IMR-90 (cell line): ENCODE measurements at regions not wholly inside any gene's neighbourhood (a gene's known extent, or its start where the extent isn't known, plus 50 kb on each side); places are given as distances from the start of the nearest gene placed in this dataset.

Experiments used
- ATAC-seq: fragments of 200-7000 bp; cut with Tn5 transposase; 2 replicates; pipeline ENCODE4 v1.9.1; 2020; ENCODE audit warnings: low read depth, mild to moderate bottlenecking, moderate library complexity
- BruUV-seq: library from RNA; stranded (reverse); fragments of 400-500 nt; replicated peaks from 2 replicates; lab custom pipeline; 2021; lab: Mats Ljungman, UMichigan
- CTCF ChIA-PET: fragments of 300-600 bp; formaldehyde crosslinking; extraction: SDS; loops from one replicate; lab custom pipeline; 2021; ENCODE audit warnings: antibody characterized with exemption; lab: Yijun Ruan, JAX
- POLR2A ChIA-PET: fragments of 300-600 bp; sonication (Branson Sonifier 250); formaldehyde crosslinking; loops from one replicate; lab custom pipeline; 2022; ENCODE audit warnings: antibody characterized with exemption; ENCODE audit not compliant: unreplicated experiment; lab: Charles Lee
- DNase-seq: peaks from one replicate; pipeline ENCODE4 v3.0.0; 2013
- H2AFZ ChIP-seq: replicated peaks from 2 replicates; pipeline ENCODE3; 2013; ENCODE audit warnings: low read length, mild to moderate bottlenecking; ENCODE audit not compliant: poor library complexity
- H2AK5ac ChIP-seq: 2 replicates; pipeline ENCODE4 v1.6.1; 2013; ENCODE audit warnings: low read depth, low read length, inconsistent platforms
- H2AK9ac ChIP-seq: replicated peaks from 2 replicates; pipeline ENCODE3; 2013; ENCODE audit warnings: mild to moderate bottlenecking, low read depth, low read length, moderate library complexity; ENCODE audit not compliant: poor library complexity
- H2BK120ac ChIP-seq: 2 replicates; pipeline ENCODE4 v1.6.1; 2013; ENCODE audit warnings: low read depth, low read length, inconsistent platforms
- H2BK15ac ChIP-seq: 3 replicates; pipeline ENCODE4 v1.6.1; 2013; ENCODE audit warnings: low read depth, low read length, inconsistent platforms
- H2BK20ac ChIP-seq: 2 replicates; pipeline ENCODE4 v1.6.1; 2013; ENCODE audit warnings: low read depth, mild to moderate bottlenecking, inconsistent platforms, low read length, moderate library complexity
- H2BK5ac ChIP-seq: 2 replicates; pipeline ENCODE4 v1.6.1; 2013; ENCODE audit warnings: mild to moderate bottlenecking, low read depth, low read length, inconsistent platforms; ENCODE audit not compliant: poor library complexity, severe bottlenecking
- H3K14ac ChIP-seq: replicated peaks from 2 replicates; pipeline ENCODE4 v1.6.1; 2013; ENCODE audit warnings: low read depth, low read length, inconsistent platforms
- H3K18ac ChIP-seq: 2 replicates; pipeline ENCODE4 v1.6.1; 2013; ENCODE audit warnings: low read depth, low read length, control low read depth
- H3K23ac ChIP-seq: 2 replicates; pipeline ENCODE4 v1.6.1; 2013; ENCODE audit warnings: low read depth, low read length, inconsistent platforms
- H3K27ac ChIP-seq: 2 replicates; pipeline ENCODE4 v1.5.1; 2013; ENCODE audit warnings: mild to moderate bottlenecking, control low read depth, low read length; ENCODE audit not compliant: insufficient read depth
- H3K27me3 ChIP-seq: 2 replicates; pipeline ENCODE4 v1.6.1; 2013; ENCODE audit warnings: low read length; ENCODE audit not compliant: control insufficient read depth, insufficient read depth
- H3K36me3 ChIP-seq: 2 replicates; pipeline ENCODE4 v1.6.1; 2013; ENCODE audit warnings: low read length, mixed read lengths; ENCODE audit not compliant: control insufficient read depth, insufficient read depth
- H3K4ac ChIP-seq: 2 replicates; pipeline ENCODE4 v1.6.1; 2013; ENCODE audit warnings: low read depth, low read length, inconsistent platforms
- H3K4me1 ChIP-seq: 2 replicates; pipeline ENCODE4 v1.6.1; 2013; ENCODE audit warnings: low read length, mixed read lengths; ENCODE audit not compliant: control insufficient read depth, insufficient read depth
- H3K4me2 ChIP-seq: 2 replicates; pipeline ENCODE4 v1.6.1; 2013; ENCODE audit warnings: low read depth, mild to moderate bottlenecking, control low read depth, low read length, moderate library complexity
- H3K4me3 ChIP-seq: 2 replicates; pipeline ENCODE4 v1.5.1; 2013; ENCODE audit warnings: low read depth, mild to moderate bottlenecking, control low read depth, low read length, moderate library complexity; ENCODE audit not compliant: insufficient read depth
- H3K56ac ChIP-seq: 2 replicates; pipeline ENCODE4 v1.6.1; 2013; ENCODE audit warnings: low read length, inconsistent platforms; ENCODE audit not compliant: insufficient read depth; ENCODE audit errors: extremely low read depth
- H3K79me1 ChIP-seq, 2 experiments: 2 replicates each; pipeline ENCODE4 v1.6.1; 2013; ENCODE audit warnings: low read length in 2 of 2, inconsistent platforms in 1 of 2, low read depth in 1 of 2
- H3K9ac ChIP-seq: 2 replicates; pipeline ENCODE4 v1.6.1; 2013; ENCODE audit warnings: low read depth, low read length, control low read depth
- H3K9me1 ChIP-seq: 2 replicates; pipeline ENCODE4 v1.6.1; 2013; ENCODE audit warnings: low read length, inconsistent platforms; ENCODE audit not compliant: insufficient read depth
- H3K9me3 ChIP-seq: 2 replicates; pipeline ENCODE4 v1.6.1; 2013; ENCODE audit warnings: low read length; ENCODE audit not compliant: control insufficient read depth, insufficient read depth
- H4K20me1 ChIP-seq: 2 replicates; pipeline ENCODE4 v1.6.1; 2013; ENCODE audit warnings: low read length, inconsistent platforms; ENCODE audit not compliant: insufficient read depth
- H4K5ac ChIP-seq: 2 replicates; pipeline ENCODE4 v1.6.1; 2013; ENCODE audit warnings: mild to moderate bottlenecking, low read depth, low read length, control low read depth
- H4K8ac ChIP-seq, 2 experiments: 2 replicates each; pipeline ENCODE4 v1.6.1; 2013; ENCODE audit warnings: low read depth in 2 of 2, low read length in 2 of 2, control low read depth in 1 of 2, inconsistent platforms in 1 of 2
- H4K91ac ChIP-seq: 2 replicates; pipeline ENCODE4 v1.6.1; 2013; ENCODE audit warnings: low read depth, low read length, inconsistent platforms; ENCODE audit not compliant: insufficient read depth
- BHLHE40 ChIP-seq: fragments of 150-350 bp; IDR thresholded peaks from 2 replicates; pipeline ENCODE4 v1.6.1; 2016; ENCODE audit warnings: mild to moderate bottlenecking, low read depth, low read length
- CHD1 ChIP-seq: IDR thresholded peaks from 2 replicates; pipeline ENCODE4 v1.6.1; 2012; ENCODE audit warnings: low read depth, low read length, improper control_type of control experiment
- CTCF ChIP-seq: conservative IDR thresholded peaks from 2 replicates; pipeline ENCODE4 v1.5.1; 2012; ENCODE audit warnings: mild to moderate bottlenecking, low read depth, low read length, improper control_type of control experiment
- FOS ChIP-seq: fragments of 150-350 bp; IDR thresholded peaks from 2 replicates; pipeline ENCODE4 v1.6.1; 2016; ENCODE audit warnings: low read depth, low read length
- MAFK ChIP-seq: IDR thresholded peaks from 2 replicates; pipeline ENCODE4 v1.6.1; 2012; ENCODE audit warnings: low read depth, low read length, improper control_type of control experiment
- NFE2L2 ChIP-seq: fragments of 150-350 bp; IDR thresholded peaks from 2 replicates; pipeline ENCODE4 v1.6.1; 2016; ENCODE audit warnings: low read depth, mild to moderate bottlenecking, low read length
- POLR2A ChIP-seq: IDR thresholded peaks from 2 replicates; pipeline ENCODE4 v1.6.1; 2012; ENCODE audit warnings: mild to moderate bottlenecking, low read depth, low read length
- RCOR1 ChIP-seq: IDR thresholded peaks from 2 replicates; pipeline ENCODE4 v1.6.1; 2012; ENCODE audit warnings: mild to moderate bottlenecking, low read length, improper control_type of control experiment; ENCODE audit not compliant: insufficient replicate concordance
- SMC3 ChIP-seq: fragments of 150-350 bp; IDR thresholded peaks from 2 replicates; pipeline ENCODE4 v1.6.1; 2016; ENCODE audit warnings: low read depth, mild to moderate bottlenecking, antibody characterized with exemption, low read length, moderate library complexity
- USF2 ChIP-seq: fragments of 150-350 bp; IDR thresholded peaks from 2 replicates; pipeline ENCODE4 v1.6.1; 2017; ENCODE audit warnings: mild to moderate bottlenecking, antibody characterized with exemption, low read length, low read depth
- WGBS, 2 experiments: methylation state at CpG; one replicate each; pipeline versions ENCODE4 v1.1.5 to v1.1.7; 2013; ENCODE audit warnings: missing lambda C conversion rate in 2 of 2; ENCODE audit not compliant: insufficient read length in 1 of 2; ENCODE audit errors: extremely low coverage in 2 of 2; 5-methylcytosine and 5-hydroxymethylcytosine counted together
- dilution Hi-C: fragments of 300-500 bp; cut with HindIII; formaldehyde crosslinking; loops from one replicate; pipeline ENCODE4 v1.14.3; 2018; ENCODE audit warnings: low sequenced_read_pairs; ENCODE audit not compliant: unreplicated experiment
- in situ Hi-C: fragments of 300-500 bp; cut with MboI; formaldehyde crosslinking; loops from 3 replicates; pipeline ENCODE4 v1.14.3; 2019; ENCODE audit warnings: low sequenced_read_pairs, inconsistent platforms, mixed read lengths
- intact Hi-C: fragments of 100-400 bp; cut with micrococcal nuclease; formaldehyde crosslinking; loops from 2 replicates; pipeline ENCODE4 v1.10.0; 2022
- TF ChIP-seq, protein P1 (sequence below): fragments of 150-350 bp; IDR thresholded peaks from 2 replicates; pipeline ENCODE4 v1.6.1; 2016; ENCODE audit warnings: low read depth, mild to moderate bottlenecking, low read length, moderate library complexity, borderline replicate concordance

DNA sequence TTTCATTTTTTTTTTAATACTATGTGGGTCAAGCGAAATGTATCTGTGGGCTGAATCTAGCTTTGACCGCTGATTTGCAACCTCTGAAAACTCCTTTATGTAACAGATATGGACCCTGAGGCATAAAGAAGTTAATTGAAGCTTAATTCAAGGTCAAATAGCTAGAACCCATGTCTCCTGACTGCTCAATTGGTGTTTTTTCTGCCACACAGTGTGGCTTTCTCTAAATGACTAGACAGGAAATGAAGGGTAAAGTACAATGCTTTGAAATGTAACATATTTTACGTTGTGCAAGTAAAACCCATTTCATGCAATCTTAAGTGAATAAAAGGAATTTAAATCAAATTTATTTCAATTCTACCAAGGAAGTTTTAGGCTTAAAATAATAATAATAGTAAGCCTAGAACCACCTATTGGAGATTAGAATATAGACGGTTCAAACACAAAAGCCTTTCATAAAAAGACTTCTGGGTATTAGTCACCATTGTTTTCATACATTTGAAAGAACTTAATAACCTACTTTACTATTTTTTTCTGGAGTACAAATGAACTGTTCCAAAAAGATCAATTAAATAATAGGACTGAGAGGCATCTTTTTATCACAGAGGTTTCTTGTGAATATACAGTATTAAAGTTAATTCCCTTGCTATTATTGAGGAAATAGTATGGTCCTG lies 279.8 kb downstream of the EPHA7 start:
- Histone ChIP-seq H3K4me1 (no peaks in the 10 kb centered on the region), H2AFZ (no peak overlapping the region), H3K4me2 (no peak overlapping the region), H2BK120ac (no peak overlapping the region), H3K56ac (no peak overlapping the region), H2AK5ac (no peak overlapping the region), H3K23ac (no peak overlapping the region), H4K20me1 (no peaks in the 10 kb centered on the region), H2BK20ac (no peak overlapping the region), H4K91ac (no peak overlapping the region), H2BK15ac (no peak overlapping the region), H3K27ac (no peak overlapping the region), H3K36me3 (no peaks in the 10 kb centered on the region), H2BK5ac (no peak overlapping the region), H3K18ac (no peak overlapping the region), H3K14ac (no peak overlapping the region), H3K9me3 (no peaks in the 10 kb centered on the region), H3K4me3 (no peak overlapping the region), H4K8ac (no peak overlapping the region), H3K79me1 (no peaks in the 10 kb centered on the region), H3K9me1 (no peaks in the 10 kb centered on the region), H4K5ac (no peak overlapping the region), H3K27me3 (no peaks in the 10 kb centered on the region), H3K9ac (no peak overlapping the region), H2AK9ac (no peak overlapping the region), H3K4ac (no peak overlapping the region)
- in situ Hi-C loops (no loop called here), dilution Hi-C loops (no loop called here), intact Hi-C loops (no loop called here)
- WGBS, 2 experiments: no CpG with 5 or more reads among the region's 4 CpGs
- ChIA-PET CTCF (no interaction called here), POLR2A (no interaction called here)
- ATAC-seq (no peak), DNase-seq (no peak)
- no TSS peak for BruUV-seq
- TF ChIP-seq POLR2A (no peak), NFE2L2 (no peak), SMC3 (no peak), RCOR1 (no peak), CHD1 (no peak), USF2 (no peak), FOS (no peak), CTCF (no peak), MAFK (no peak), BHLHE40 (no peak)
- TF ChIP-seq, protein P1, sequence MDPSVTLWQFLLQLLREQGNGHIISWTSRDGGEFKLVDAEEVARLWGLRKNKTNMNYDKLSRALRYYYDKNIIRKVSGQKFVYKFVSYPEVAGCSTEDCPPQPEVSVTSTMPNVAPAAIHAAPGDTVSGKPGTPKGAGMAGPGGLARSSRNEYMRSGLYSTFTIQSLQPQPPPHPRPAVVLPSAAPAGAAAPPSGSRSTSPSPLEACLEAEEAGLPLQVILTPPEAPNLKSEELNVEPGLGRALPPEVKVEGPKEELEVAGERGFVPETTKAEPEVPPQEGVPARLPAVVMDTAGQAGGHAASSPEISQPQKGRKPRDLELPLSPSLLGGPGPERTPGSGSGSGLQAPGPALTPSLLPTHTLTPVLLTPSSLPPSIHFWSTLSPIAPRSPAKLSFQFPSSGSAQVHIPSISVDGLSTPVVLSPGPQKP: no peak
